IMR-90 (cell line): ENCODE measurements at regions not wholly inside any gene's neighbourhood (a gene's known extent, or its start where the extent isn't known, plus 50 kb on each side); places are given as distances from the start of the nearest gene placed in this dataset.

ENCODE experiments used
- ATAC-seq: fragments of 200-7000 bp; cut with Tn5 transposase; 2 replicates; pipeline ENCODE4 v1.9.1; 2020; ENCODE audit warnings: low read depth, mild to moderate bottlenecking, moderate library complexity
- BruUV-seq: library from RNA; stranded (reverse); fragments of 400-500 nt; replicated peaks from 2 replicates; lab custom pipeline; 2021; lab: Mats Ljungman, UMichigan
- CTCF ChIA-PET: fragments of 300-600 bp; formaldehyde crosslinking; extraction: SDS; loops from one replicate; lab custom pipeline; 2021; ENCODE audit warnings: antibody characterized with exemption; lab: Yijun Ruan, JAX
- POLR2A ChIA-PET: fragments of 300-600 bp; sonication (Branson Sonifier 250); formaldehyde crosslinking; loops from one replicate; lab custom pipeline; 2022; ENCODE audit warnings: antibody characterized with exemption; ENCODE audit not compliant: unreplicated experiment; lab: Charles Lee
- DNase-seq: peaks from one replicate; pipeline ENCODE4 v3.0.0; 2013
- H2AFZ ChIP-seq: replicated peaks from 2 replicates; pipeline ENCODE3; 2013; ENCODE audit warnings: low read length, mild to moderate bottlenecking; ENCODE audit not compliant: poor library complexity
- H2AK5ac ChIP-seq: 2 replicates; pipeline ENCODE4 v1.6.1; 2013; ENCODE audit warnings: low read depth, low read length, inconsistent platforms
- H2AK9ac ChIP-seq: replicated peaks from 2 replicates; pipeline ENCODE3; 2013; ENCODE audit warnings: mild to moderate bottlenecking, low read depth, low read length, moderate library complexity; ENCODE audit not compliant: poor library complexity
- H2BK120ac ChIP-seq: 2 replicates; pipeline ENCODE4 v1.6.1; 2013; ENCODE audit warnings: low read depth, low read length, inconsistent platforms
- H2BK15ac ChIP-seq: 3 replicates; pipeline ENCODE4 v1.6.1; 2013; ENCODE audit warnings: low read depth, low read length, inconsistent platforms
- H2BK20ac ChIP-seq: 2 replicates; pipeline ENCODE4 v1.6.1; 2013; ENCODE audit warnings: low read depth, mild to moderate bottlenecking, inconsistent platforms, low read length, moderate library complexity
- H2BK5ac ChIP-seq: 2 replicates; pipeline ENCODE4 v1.6.1; 2013; ENCODE audit warnings: mild to moderate bottlenecking, low read depth, low read length, inconsistent platforms; ENCODE audit not compliant: poor library complexity, severe bottlenecking
- H3K14ac ChIP-seq: replicated peaks from 2 replicates; pipeline ENCODE4 v1.6.1; 2013; ENCODE audit warnings: low read depth, low read length, inconsistent platforms
- H3K18ac ChIP-seq: 2 replicates; pipeline ENCODE4 v1.6.1; 2013; ENCODE audit warnings: low read depth, low read length, control low read depth
- H3K23ac ChIP-seq: 2 replicates; pipeline ENCODE4 v1.6.1; 2013; ENCODE audit warnings: low read depth, low read length, inconsistent platforms
- H3K27ac ChIP-seq: 2 replicates; pipeline ENCODE4 v1.5.1; 2013; ENCODE audit warnings: mild to moderate bottlenecking, control low read depth, low read length; ENCODE audit not compliant: insufficient read depth
- H3K27me3 ChIP-seq: 2 replicates; pipeline ENCODE4 v1.6.1; 2013; ENCODE audit warnings: low read length; ENCODE audit not compliant: control insufficient read depth, insufficient read depth
- H3K36me3 ChIP-seq: 2 replicates; pipeline ENCODE4 v1.6.1; 2013; ENCODE audit warnings: low read length, mixed read lengths; ENCODE audit not compliant: control insufficient read depth, insufficient read depth
- H3K4ac ChIP-seq: 2 replicates; pipeline ENCODE4 v1.6.1; 2013; ENCODE audit warnings: low read depth, low read length, inconsistent platforms
- H3K4me1 ChIP-seq: 2 replicates; pipeline ENCODE4 v1.6.1; 2013; ENCODE audit warnings: low read length, mixed read lengths; ENCODE audit not compliant: control insufficient read depth, insufficient read depth
- H3K4me2 ChIP-seq: 2 replicates; pipeline ENCODE4 v1.6.1; 2013; ENCODE audit warnings: low read depth, mild to moderate bottlenecking, control low read depth, low read length, moderate library complexity
- H3K4me3 ChIP-seq: 2 replicates; pipeline ENCODE4 v1.5.1; 2013; ENCODE audit warnings: low read depth, mild to moderate bottlenecking, control low read depth, low read length, moderate library complexity; ENCODE audit not compliant: insufficient read depth
- H3K56ac ChIP-seq: 2 replicates; pipeline ENCODE4 v1.6.1; 2013; ENCODE audit warnings: low read length, inconsistent platforms; ENCODE audit not compliant: insufficient read depth; ENCODE audit errors: extremely low read depth
- H3K79me1 ChIP-seq, 2 experiments: 2 replicates each; pipeline ENCODE4 v1.6.1; 2013; ENCODE audit warnings: low read length in 2 of 2, inconsistent platforms in 1 of 2, low read depth in 1 of 2
- H3K9ac ChIP-seq: 2 replicates; pipeline ENCODE4 v1.6.1; 2013; ENCODE audit warnings: low read depth, low read length, control low read depth
- H3K9me1 ChIP-seq: 2 replicates; pipeline ENCODE4 v1.6.1; 2013; ENCODE audit warnings: low read length, inconsistent platforms; ENCODE audit not compliant: insufficient read depth
- H3K9me3 ChIP-seq: 2 replicates; pipeline ENCODE4 v1.6.1; 2013; ENCODE audit warnings: low read length; ENCODE audit not compliant: control insufficient read depth, insufficient read depth
- H4K20me1 ChIP-seq: 2 replicates; pipeline ENCODE4 v1.6.1; 2013; ENCODE audit warnings: low read length, inconsistent platforms; ENCODE audit not compliant: insufficient read depth
- H4K5ac ChIP-seq: 2 replicates; pipeline ENCODE4 v1.6.1; 2013; ENCODE audit warnings: mild to moderate bottlenecking, low read depth, low read length, control low read depth
- H4K8ac ChIP-seq, 2 experiments: 2 replicates each; pipeline ENCODE4 v1.6.1; 2013; ENCODE audit warnings: low read depth in 2 of 2, low read length in 2 of 2, control low read depth in 1 of 2, inconsistent platforms in 1 of 2
- H4K91ac ChIP-seq: 2 replicates; pipeline ENCODE4 v1.6.1; 2013; ENCODE audit warnings: low read depth, low read length, inconsistent platforms; ENCODE audit not compliant: insufficient read depth
- BHLHE40 ChIP-seq: fragments of 150-350 bp; IDR thresholded peaks from 2 replicates; pipeline ENCODE4 v1.6.1; 2016; ENCODE audit warnings: mild to moderate bottlenecking, low read depth, low read length
- CEBPB ChIP-seq: IDR thresholded peaks from 2 replicates; pipeline ENCODE4 v1.6.1; 2012; ENCODE audit warnings: low read depth, low read length, improper control_type of control experiment
- CHD1 ChIP-seq: IDR thresholded peaks from 2 replicates; pipeline ENCODE4 v1.6.1; 2012; ENCODE audit warnings: low read depth, low read length, improper control_type of control experiment
- FOS ChIP-seq: fragments of 150-350 bp; IDR thresholded peaks from 2 replicates; pipeline ENCODE4 v1.6.1; 2016; ENCODE audit warnings: low read depth, low read length
- MAFK ChIP-seq: IDR thresholded peaks from 2 replicates; pipeline ENCODE4 v1.6.1; 2012; ENCODE audit warnings: low read depth, low read length, improper control_type of control experiment
- MAZ ChIP-seq: IDR thresholded peaks from 2 replicates; pipeline ENCODE4 v1.6.1; 2012; ENCODE audit warnings: low read depth, mild to moderate bottlenecking, low read length, improper control_type of control experiment, moderate library complexity, borderline replicate concordance
- MXI1 ChIP-seq: IDR thresholded peaks from 2 replicates; pipeline ENCODE4 v1.6.1; 2012; ENCODE audit warnings: low read depth, mild to moderate bottlenecking, low read length, moderate library complexity, borderline replicate concordance
- NFE2L2 ChIP-seq: fragments of 150-350 bp; IDR thresholded peaks from 2 replicates; pipeline ENCODE4 v1.6.1; 2016; ENCODE audit warnings: low read depth, mild to moderate bottlenecking, low read length
- POLR2A ChIP-seq: IDR thresholded peaks from 2 replicates; pipeline ENCODE4 v1.6.1; 2012; ENCODE audit warnings: mild to moderate bottlenecking, low read depth, low read length
- RAD21 ChIP-seq: IDR thresholded peaks from 2 replicates; pipeline ENCODE4 v1.6.1; 2012; ENCODE audit warnings: low read length, improper control_type of control experiment
- RCOR1 ChIP-seq: IDR thresholded peaks from 2 replicates; pipeline ENCODE4 v1.6.1; 2012; ENCODE audit warnings: mild to moderate bottlenecking, low read length, improper control_type of control experiment; ENCODE audit not compliant: insufficient replicate concordance
- RFX5 ChIP-seq: IDR thresholded peaks from 2 replicates; pipeline ENCODE4 v1.8.0; 2012; ENCODE audit warnings: low read depth, mild to moderate bottlenecking, low read length, moderate library complexity
- SMC3 ChIP-seq: fragments of 150-350 bp; IDR thresholded peaks from 2 replicates; pipeline ENCODE4 v1.6.1; 2016; ENCODE audit warnings: low read depth, mild to moderate bottlenecking, antibody characterized with exemption, low read length, moderate library complexity
- WGBS, 2 experiments: methylation state at CpG; one replicate each; pipeline versions ENCODE4 v1.1.5 to v1.1.7; 2013; ENCODE audit warnings: missing lambda C conversion rate in 2 of 2; ENCODE audit not compliant: insufficient read length in 1 of 2; ENCODE audit errors: extremely low coverage in 2 of 2; 5-methylcytosine and 5-hydroxymethylcytosine counted together
- dilution Hi-C: fragments of 300-500 bp; cut with HindIII; formaldehyde crosslinking; loops from one replicate; pipeline ENCODE4 v1.14.3; 2018; ENCODE audit warnings: low sequenced_read_pairs; ENCODE audit not compliant: unreplicated experiment
- in situ Hi-C: fragments of 300-500 bp; cut with MboI; formaldehyde crosslinking; loops from 3 replicates; pipeline ENCODE4 v1.14.3; 2019; ENCODE audit warnings: low sequenced_read_pairs, inconsistent platforms, mixed read lengths
- intact Hi-C: fragments of 100-400 bp; cut with micrococcal nuclease; formaldehyde crosslinking; loops from 2 replicates; pipeline ENCODE4 v1.10.0; 2022
- TF ChIP-seq, protein P1 (sequence below): fragments of 150-350 bp; IDR thresholded peaks from 2 replicates; pipeline ENCODE4 v1.6.1; 2017; ENCODE audit warnings: mild to moderate bottlenecking, antibody characterized with exemption, low read length, low read depth
- TF ChIP-seq, protein P2 (sequence below): fragments of 150-350 bp; IDR thresholded peaks from 2 replicates; pipeline ENCODE4 v1.6.1; 2016; ENCODE audit warnings: low read depth, mild to moderate bottlenecking, low read length, moderate library complexity, borderline replicate concordance
- TF ChIP-seq, protein P3 (sequence below): conservative IDR thresholded peaks from 2 replicates; pipeline ENCODE4 v1.5.1; 2012; ENCODE audit warnings: mild to moderate bottlenecking, low read depth, low read length, improper control_type of control experiment

DNA sequence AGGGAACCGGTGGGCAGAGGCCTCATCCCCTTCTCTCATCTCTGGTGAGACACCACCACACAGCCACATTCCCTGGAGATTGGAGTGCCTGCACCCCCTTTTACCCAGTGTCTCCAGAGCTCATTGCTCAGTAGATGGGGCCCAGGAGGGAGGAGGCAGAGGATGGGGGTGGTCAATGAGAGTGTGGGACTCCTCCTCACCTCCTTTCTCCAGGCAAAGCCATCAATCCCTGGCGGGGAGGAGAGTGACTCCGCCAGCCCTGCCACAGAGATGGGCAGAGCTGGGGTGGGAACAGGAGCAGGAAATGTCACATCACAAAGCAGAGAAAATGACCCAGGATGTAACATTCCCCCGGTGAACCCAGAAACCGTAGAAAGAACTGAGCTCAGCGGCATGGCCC is 117.2 kb downstream of the MATN1 start:
- in situ Hi-C loops = no loop called here
- H3K4me1 ChIP-seq = no peaks in the 10 kb centered on the region
- H3K4me3 ChIP-seq = no peak overlapping the region
- H3K23ac ChIP-seq = no peak overlapping the region
- POLR2A ChIA-PET = no interaction called here
- no peak overlapping the region for H4K5ac ChIP-seq
- CTCF ChIA-PET = no interaction called here
- H2BK120ac ChIP-seq = no peak overlapping the region
- H3K18ac ChIP-seq = no peak overlapping the region
- dilution Hi-C loops = no loop called here
- H3K27me3 ChIP-seq = peaks cover 2% of the 10 kb centered on the region; the same call in 1 of the 2 replicates
- no peak overlapping the region for H2AK9ac ChIP-seq
- H3K9ac ChIP-seq = no peak overlapping the region
- DNase-seq = no peak
- H4K91ac ChIP-seq = no peak overlapping the region
- H3K56ac ChIP-seq = no peak overlapping the region
- TF ChIP-seq, protein P1, sequence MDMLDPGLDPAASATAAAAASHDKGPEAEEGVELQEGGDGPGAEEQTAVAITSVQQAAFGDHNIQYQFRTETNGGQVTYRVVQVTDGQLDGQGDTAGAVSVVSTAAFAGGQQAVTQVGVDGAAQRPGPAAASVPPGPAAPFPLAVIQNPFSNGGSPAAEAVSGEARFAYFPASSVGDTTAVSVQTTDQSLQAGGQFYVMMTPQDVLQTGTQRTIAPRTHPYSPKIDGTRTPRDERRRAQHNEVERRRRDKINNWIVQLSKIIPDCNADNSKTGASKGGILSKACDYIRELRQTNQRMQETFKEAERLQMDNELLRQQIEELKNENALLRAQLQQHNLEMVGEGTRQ = no peak
- no peak for TF ChIP-seq POLR2A
- TF ChIP-seq, protein P2, sequence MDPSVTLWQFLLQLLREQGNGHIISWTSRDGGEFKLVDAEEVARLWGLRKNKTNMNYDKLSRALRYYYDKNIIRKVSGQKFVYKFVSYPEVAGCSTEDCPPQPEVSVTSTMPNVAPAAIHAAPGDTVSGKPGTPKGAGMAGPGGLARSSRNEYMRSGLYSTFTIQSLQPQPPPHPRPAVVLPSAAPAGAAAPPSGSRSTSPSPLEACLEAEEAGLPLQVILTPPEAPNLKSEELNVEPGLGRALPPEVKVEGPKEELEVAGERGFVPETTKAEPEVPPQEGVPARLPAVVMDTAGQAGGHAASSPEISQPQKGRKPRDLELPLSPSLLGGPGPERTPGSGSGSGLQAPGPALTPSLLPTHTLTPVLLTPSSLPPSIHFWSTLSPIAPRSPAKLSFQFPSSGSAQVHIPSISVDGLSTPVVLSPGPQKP = no peak
- TF ChIP-seq MAFK = no peak
- TF ChIP-seq MAZ = no peak
- no peak for TF ChIP-seq CEBPB
- TF ChIP-seq RFX5 = no peak
- no peak for TF ChIP-seq MXI1
- TF ChIP-seq, protein P3, sequence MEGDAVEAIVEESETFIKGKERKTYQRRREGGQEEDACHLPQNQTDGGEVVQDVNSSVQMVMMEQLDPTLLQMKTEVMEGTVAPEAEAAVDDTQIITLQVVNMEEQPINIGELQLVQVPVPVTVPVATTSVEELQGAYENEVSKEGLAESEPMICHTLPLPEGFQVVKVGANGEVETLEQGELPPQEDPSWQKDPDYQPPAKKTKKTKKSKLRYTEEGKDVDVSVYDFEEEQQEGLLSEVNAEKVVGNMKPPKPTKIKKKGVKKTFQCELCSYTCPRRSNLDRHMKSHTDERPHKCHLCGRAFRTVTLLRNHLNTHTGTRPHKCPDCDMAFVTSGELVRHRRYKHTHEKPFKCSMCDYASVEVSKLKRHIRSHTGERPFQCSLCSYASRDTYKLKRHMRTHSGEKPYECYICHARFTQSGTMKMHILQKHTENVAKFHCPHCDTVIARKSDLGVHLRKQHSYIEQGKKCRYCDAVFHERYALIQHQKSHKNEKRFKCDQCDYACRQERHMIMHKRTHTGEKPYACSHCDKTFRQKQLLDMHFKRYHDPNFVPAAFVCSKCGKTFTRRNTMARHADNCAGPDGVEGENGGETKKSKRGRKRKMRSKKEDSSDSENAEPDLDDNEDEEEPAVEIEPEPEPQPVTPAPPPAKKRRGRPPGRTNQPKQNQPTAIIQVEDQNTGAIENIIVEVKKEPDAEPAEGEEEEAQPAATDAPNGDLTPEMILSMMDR = no peak
- TF ChIP-seq FOS = no peak
- TF ChIP-seq SMC3 = no peak
- no peak for TF ChIP-seq CHD1
- TF ChIP-seq RCOR1 = no peak
- no peak for TF ChIP-seq NFE2L2
- no peak for TF ChIP-seq RAD21
- TF ChIP-seq BHLHE40 = no peak
- H3K27ac ChIP-seq = no peak overlapping the region
- no peaks in the 10 kb centered on the region for H4K20me1 ChIP-seq
- H3K4ac ChIP-seq = no peak overlapping the region
- H3K9me1 ChIP-seq = no peaks in the 10 kb centered on the region
- H2AK5ac ChIP-seq = no peak overlapping the region
- no peak overlapping the region for H2BK5ac ChIP-seq
- no peak overlapping the region for H2AFZ ChIP-seq
- no CpG with 5 or more reads among the region's 6 CpGs for WGBS, 2 experiments
- intact Hi-C loops = no loop called here
- no peaks in the 10 kb centered on the region for H3K36me3 ChIP-seq
- BruUV-seq = no TSS peak
- no peak overlapping the region for H3K14ac ChIP-seq
- H4K8ac ChIP-seq = no peak overlapping the region
- ATAC-seq = no peak
- H2BK20ac ChIP-seq = no peak overlapping the region
- no peak overlapping the region for H2BK15ac ChIP-seq
- no peaks in the 10 kb centered on the region for H3K79me1 ChIP-seq
- no peaks in the 10 kb centered on the region for H3K9me3 ChIP-seq
- H3K4me2 ChIP-seq = no peak overlapping the region
